ENCODE measurements at regions not wholly inside any gene's neighbourhood (a gene's known extent, or its start where the extent isn't known, plus 50 kb on each side); places are given as distances from the start of the nearest gene placed in this dataset.

DNA sequence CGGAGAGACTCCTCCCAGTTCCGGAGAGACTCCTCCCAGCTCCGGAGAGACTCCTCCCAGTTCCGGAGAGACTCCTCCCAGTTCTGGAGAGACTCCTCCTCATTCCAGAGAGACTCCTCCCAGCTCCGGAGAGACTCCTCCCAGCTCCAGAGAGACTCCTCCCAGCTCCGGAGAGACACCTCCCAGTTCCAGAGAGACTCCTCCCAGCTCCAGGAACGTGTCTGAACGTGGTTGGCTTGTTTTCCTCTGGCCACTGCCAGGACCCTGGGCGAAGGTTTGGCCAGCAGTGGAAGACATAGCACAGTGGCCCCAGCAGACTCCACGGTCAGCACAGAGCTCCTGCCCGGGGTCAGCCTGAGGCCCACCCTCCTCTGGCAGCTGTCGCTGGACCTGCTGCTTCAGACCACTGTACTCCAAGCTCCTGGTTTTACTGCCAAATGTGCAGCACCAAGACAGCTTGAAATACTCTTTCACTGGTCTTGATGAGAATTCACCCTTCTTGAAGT, 122.3 kb upstream of the AFDN start:
- H3K9ac ChIP-seq (ENCODE audit: low read depth in 2 of 2, low read length in 2 of 2) = no peak overlapping the region
- intact Hi-C loops (cut with DNase I) = no loop called here
- TF ChIP-seq, protein P1, sequence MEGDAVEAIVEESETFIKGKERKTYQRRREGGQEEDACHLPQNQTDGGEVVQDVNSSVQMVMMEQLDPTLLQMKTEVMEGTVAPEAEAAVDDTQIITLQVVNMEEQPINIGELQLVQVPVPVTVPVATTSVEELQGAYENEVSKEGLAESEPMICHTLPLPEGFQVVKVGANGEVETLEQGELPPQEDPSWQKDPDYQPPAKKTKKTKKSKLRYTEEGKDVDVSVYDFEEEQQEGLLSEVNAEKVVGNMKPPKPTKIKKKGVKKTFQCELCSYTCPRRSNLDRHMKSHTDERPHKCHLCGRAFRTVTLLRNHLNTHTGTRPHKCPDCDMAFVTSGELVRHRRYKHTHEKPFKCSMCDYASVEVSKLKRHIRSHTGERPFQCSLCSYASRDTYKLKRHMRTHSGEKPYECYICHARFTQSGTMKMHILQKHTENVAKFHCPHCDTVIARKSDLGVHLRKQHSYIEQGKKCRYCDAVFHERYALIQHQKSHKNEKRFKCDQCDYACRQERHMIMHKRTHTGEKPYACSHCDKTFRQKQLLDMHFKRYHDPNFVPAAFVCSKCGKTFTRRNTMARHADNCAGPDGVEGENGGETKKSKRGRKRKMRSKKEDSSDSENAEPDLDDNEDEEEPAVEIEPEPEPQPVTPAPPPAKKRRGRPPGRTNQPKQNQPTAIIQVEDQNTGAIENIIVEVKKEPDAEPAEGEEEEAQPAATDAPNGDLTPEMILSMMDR (IDR thresholded peaks at IDR 0.05) = no peak
- no peaks in the 10 kb centered on the region for H3K36me3 ChIP-seq
- no peak overlapping the region for H3K4me3 ChIP-seq
- no peaks in the 10 kb centered on the region for H3K27me3 ChIP-seq
- DNase-seq = no peak
- H3K27ac ChIP-seq = no peak overlapping the region
- peaks cover 3% of the 10 kb centered on the region for H3K4me1 ChIP-seq
- H3K9me3 ChIP-seq = no peaks in the 10 kb centered on the region

GRCh38 chr6:167705211-167705750, 121.4 kb upstream of the AFDN start:
- H3K27ac ChIP-seq = no peak overlapping the region
- H3K36me3 ChIP-seq = no peaks in the 10 kb centered on the region
- DNase-seq = no peak
- H3K4me1 ChIP-seq = no peaks in the 10 kb centered on the region
- H3K9ac ChIP-seq (ENCODE audit: low read depth in 2 of 2, low read length in 2 of 2) = no peak overlapping the region
- intact Hi-C loops (cut with DNase I) = no loop called here
- TF ChIP-seq, protein P1 (IDR thresholded peaks at IDR 0.05) = no peak
- no peaks in the 10 kb centered on the region for H3K27me3 ChIP-seq
- H3K4me3 ChIP-seq = no peak overlapping the region
- H3K9me3 ChIP-seq = no peaks in the 10 kb centered on the region

GRCh38 chr6:167706313-167707109, 120.2 kb upstream of the AFDN start:
- Histone ChIP-seq H3K4me1 (peaks cover 3% of the 10 kb centered on the region), H3K9ac (ENCODE audit: low read depth in 2 of 2, low read length in 2 of 2) (no peak overlapping the region), H3K27ac (no peak overlapping the region), H3K27me3 (no peaks in the 10 kb centered on the region), H3K36me3 (no peaks in the 10 kb centered on the region), H3K9me3 (no peaks in the 10 kb centered on the region), H3K4me3 (no peak overlapping the region)
- intact Hi-C loops (cut with DNase I) = no loop called here
- DNase-seq = no peak
- TF ChIP-seq, protein P1 (IDR thresholded peaks at IDR 0.05) = no peak

DNA sequence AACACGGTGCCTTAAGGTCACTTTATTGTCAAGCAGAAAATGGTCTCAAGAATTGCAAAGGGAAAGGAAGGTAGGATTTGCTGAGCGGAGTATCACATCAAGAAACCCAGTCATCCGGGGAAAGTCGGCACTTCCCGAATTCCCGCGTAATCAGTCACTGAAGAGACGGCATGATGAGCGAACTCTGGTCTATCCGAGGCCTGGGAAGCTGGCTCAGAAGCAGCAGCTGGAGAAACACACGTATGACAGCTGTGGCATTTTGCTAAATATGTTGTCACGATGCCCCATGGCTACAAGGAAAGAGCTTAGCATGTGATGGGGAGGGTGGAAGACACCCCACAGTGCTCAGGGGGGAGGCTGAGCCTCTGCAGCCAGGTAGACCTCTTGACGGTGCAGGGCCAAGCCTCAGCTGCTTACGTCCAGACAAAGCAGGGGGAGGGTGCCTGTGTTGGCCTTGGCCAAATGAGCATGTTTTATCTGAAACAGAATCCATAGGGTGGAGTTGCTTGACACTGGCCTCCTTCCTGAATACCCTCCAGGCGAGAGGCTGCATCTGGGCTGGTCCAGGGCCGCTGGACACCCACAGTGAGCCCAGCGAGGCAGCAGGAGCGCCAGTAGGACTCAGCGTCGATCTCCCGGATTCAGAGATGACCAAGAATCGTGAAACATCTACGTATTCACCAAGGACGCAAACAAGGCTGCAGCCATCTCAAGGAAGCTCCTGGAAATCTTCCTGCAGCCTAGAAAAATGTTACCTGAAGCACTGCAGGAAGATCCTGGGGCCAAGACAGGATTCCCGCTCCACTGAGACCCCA, 118.8 kb upstream of the AFDN start:
- Histone ChIP-seq H3K4me3 (no peak overlapping the region), H3K4me1 (peaks cover 4% of the 10 kb centered on the region), H3K36me3 (no peaks in the 10 kb centered on the region), H3K9me3 (no peaks in the 10 kb centered on the region), H3K9ac (ENCODE audit: low read depth in 2 of 2, low read length in 2 of 2) (no peak overlapping the region), H3K27ac (no peak overlapping the region), H3K27me3 (no peaks in the 10 kb centered on the region)
- DNase-seq = no peak
- intact Hi-C loops (cut with DNase I) = no loop called here
- TF ChIP-seq, protein P1 (IDR thresholded peaks at IDR 0.05) = no peak

- H3K4me3 ChIP-seq = no peak overlapping the region
- H3K9ac ChIP-seq (ENCODE audit: low read depth in 2 of 2, low read length in 2 of 2) = no peak overlapping the region
- peaks cover 4% of the 10 kb centered on the region for H3K4me1 ChIP-seq
- H3K27me3 ChIP-seq = no peaks in the 10 kb centered on the region
- TF ChIP-seq, protein P1 (IDR thresholded peaks at IDR 0.05) = no peak
- intact Hi-C loops (cut with DNase I) = no loop called here
- no peak for DNase-seq
- H3K27ac ChIP-seq = no peak overlapping the region
- no peaks in the 10 kb centered on the region for H3K9me3 ChIP-seq
- no peaks in the 10 kb centered on the region for H3K36me3 ChIP-seq
Observed at GRCh38 chr6:167708501-167709094, 118.1 kb upstream of the AFDN start.

Measured in colonic mucosa (tissue), 4 donors.